LNCaP clone FGC (cell line): ENCODE measurements at regions not wholly inside any gene's neighbourhood (a gene's known extent, or its start where the extent isn't known, plus 50 kb on each side); places are given as distances from the start of the nearest gene placed in this dataset.

ENCODE experiments used
- DNase-seq: peaks from one replicate; pipeline ENCODE4 v3.0.0-alpha.2; 2011; ENCODE audit warnings: low read depth
- H3K4me3 ChIP-seq: 2 replicates; pipeline ENCODE4 v1.5.1; 2011; ENCODE audit warnings: mild to moderate bottlenecking, low read depth, low read length, control low read depth
- TF ChIP-seq, protein P1 (sequence below): IDR thresholded peaks from 2 replicates; pipeline ENCODE4 v1.5.1; 2012; ENCODE audit warnings: mild to moderate bottlenecking; ENCODE audit not compliant: control insufficient read depth, insufficient read depth; ENCODE audit errors: extremely low read depth

DNA sequence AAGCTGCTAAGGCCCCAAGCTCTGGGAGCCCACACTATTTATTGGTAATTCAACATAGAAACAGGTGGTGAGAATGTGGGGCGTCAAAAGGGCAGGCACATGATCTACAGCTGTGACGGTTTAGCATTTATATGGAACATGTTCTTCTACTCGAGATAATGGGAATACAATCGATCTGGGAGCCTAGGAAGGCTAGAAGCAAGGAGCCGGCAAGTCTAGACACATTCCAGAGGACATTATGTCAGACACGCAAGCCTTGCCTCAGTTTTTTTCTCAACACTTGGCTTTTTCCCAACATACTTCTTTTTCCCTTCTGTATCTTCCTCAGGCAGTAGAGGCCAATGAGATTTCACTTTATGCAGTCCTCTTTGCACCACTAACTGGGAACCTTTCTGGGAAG is 315.7 kb upstream of the SLITRK5 start:
- TF ChIP-seq, protein P1, sequence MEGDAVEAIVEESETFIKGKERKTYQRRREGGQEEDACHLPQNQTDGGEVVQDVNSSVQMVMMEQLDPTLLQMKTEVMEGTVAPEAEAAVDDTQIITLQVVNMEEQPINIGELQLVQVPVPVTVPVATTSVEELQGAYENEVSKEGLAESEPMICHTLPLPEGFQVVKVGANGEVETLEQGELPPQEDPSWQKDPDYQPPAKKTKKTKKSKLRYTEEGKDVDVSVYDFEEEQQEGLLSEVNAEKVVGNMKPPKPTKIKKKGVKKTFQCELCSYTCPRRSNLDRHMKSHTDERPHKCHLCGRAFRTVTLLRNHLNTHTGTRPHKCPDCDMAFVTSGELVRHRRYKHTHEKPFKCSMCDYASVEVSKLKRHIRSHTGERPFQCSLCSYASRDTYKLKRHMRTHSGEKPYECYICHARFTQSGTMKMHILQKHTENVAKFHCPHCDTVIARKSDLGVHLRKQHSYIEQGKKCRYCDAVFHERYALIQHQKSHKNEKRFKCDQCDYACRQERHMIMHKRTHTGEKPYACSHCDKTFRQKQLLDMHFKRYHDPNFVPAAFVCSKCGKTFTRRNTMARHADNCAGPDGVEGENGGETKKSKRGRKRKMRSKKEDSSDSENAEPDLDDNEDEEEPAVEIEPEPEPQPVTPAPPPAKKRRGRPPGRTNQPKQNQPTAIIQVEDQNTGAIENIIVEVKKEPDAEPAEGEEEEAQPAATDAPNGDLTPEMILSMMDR: no peak
- no peak for DNase-seq
- no peak overlapping the region for H3K4me3 ChIP-seq

DNA sequence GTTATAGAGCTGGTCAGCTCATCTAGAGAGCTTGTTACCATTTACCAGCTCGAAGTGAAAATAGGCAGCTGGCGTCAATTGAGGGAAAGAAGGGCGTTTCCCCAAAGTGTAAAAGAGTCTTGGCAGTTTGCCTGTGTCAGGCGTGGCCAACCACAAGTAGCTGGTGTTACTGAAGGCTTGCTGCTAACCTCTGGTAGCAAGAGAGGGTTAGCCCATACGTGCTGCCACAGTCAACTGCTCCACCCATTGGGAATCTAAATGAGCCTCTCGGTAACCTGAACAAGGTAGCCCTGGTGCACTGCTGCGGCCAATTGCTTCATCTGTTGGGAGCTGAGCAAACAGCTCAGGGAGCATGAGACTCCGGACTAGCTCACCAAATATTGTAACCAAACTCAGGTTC is 314.9 kb upstream of the SLITRK5 start:
- no peak overlapping the region for H3K4me3 ChIP-seq
- no peak for DNase-seq
- TF ChIP-seq, protein P1: no peak

DNA sequence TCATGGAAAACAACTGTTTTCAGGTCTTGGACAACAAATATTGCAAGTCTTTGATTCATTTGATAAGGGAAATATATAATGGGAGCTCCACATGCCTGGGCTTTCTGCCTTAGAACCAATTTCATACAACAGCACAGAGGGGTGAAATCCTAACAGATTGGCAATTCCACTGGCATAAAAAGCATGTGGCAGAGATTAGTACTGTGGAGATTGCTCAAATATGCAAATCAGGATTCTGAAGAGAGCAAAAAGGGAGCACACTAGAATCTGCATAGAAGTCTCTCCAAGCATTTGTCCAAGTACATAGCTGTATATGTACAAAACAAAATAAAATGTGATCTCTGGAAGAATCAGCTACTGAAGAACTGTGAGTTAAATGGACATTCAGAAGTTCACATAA is 312.9 kb upstream of the SLITRK5 start:
- no peak overlapping the region for H3K4me3 ChIP-seq
- no peak for DNase-seq
- TF ChIP-seq, protein P1: no peak

DNA sequence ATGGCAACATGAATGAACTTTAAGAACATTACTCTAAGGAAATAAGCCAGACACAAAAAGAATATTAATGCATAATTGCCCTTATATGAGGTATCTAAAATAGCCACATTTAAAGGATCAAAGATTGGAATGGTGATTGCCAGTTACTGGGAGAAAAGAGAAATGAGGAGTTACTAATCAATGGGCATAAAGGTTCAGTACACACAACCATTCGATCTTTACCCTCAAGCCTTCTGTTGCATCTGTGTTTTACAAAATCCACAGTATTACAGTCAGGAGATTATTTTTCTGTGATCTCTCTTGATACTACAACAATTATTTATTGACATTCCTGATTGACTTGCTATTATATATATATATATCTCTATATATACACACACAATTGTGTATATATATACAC is 310.0 kb upstream of the SLITRK5 start:
- no peak overlapping the region for H3K4me3 ChIP-seq
- no peak for DNase-seq
- TF ChIP-seq, protein P1: no peak

DNA sequence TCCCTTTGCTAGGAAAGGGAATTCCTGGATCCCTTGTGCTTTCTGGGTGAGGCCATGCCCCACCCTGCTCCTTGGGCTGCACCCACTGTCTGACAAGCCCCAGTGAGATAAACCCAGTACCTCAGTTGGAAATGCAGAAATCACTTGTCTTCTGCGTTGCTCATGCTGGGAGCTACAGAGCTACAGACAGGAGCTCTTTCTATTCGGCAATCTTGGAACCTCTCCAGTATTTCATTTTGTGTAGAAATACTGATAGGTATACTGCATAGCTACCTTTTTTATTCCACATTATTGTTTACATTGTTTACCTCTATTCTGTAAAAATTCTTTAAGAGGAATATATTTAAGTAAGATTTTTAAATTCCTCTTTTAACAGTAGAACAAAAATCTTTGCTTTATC is 302.5 kb upstream of the SLITRK5 start:
- TF ChIP-seq, protein P1: no peak
- H3K4me3 ChIP-seq: no peak overlapping the region
- DNase-seq: no peak

DNA sequence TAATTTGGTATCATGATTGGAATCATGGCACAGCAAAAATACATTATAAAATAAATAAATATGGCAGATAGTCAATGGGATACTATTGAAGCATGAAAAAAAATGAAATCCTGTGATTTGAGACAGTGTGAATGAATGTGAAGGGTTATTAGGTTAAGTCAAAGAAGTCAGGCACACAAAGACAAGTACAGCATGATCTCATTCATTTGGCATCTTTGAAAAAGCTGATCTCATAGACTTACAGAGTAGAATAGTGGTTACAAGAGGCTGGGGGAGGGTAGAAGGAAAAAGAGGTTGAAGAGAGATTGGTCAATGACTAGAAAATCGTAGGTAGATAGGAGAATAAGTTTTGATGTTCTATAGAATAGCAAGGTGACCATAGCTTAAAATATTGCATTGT is 295.1 kb upstream of the SLITRK5 start:
- no peak overlapping the region for H3K4me3 ChIP-seq
- TF ChIP-seq, protein P1: no peak
- no peak for DNase-seq

DNA sequence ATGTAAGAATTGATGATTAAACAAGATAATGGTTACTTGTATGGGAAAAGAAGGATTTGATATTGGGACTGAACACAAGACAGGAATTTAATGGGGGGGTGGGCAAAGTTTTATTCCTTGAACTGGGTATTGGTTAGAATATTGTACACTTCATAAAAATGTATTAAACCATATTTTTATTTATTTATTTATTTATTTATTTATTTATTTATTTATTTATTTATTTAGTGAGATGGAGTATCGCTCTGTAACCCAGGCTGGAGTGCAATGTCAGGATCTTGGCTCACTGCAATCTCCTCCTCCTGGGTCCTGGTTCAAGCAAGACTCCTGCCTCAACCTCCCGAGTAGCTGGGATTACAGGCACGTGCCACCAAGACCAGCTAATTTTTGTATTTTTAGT is 287.1 kb upstream of the SLITRK5 start:
- H3K4me3 ChIP-seq: no peak overlapping the region
- DNase-seq: no peak
- TF ChIP-seq, protein P1: no peak
